Progenitor cell of endocrine pancreas (in vitro differentiated cells): ENCODE measurements at regions not wholly inside any gene's neighbourhood (a gene's known extent, or its start where the extent isn't known, plus 50 kb on each side); places are given as distances from the start of the nearest gene placed in this dataset.
A peak's percentile ranks its signal among the peaks of the same experiment; 100 is the strongest.

ENCODE experiments used
- DNase-seq: peaks from one replicate; pipeline ENCODE4 v3.0.0; 2021; ENCODE audit warnings: low spot score; ENCODE audit not compliant: unreplicated experiment
- H3K27ac Mint-ChIP-seq: 2 replicates; pipeline ENCODE4 v1.8.0; 2021; ENCODE audit warnings: mild to moderate bottlenecking, moderate library complexity, mixed read lengths
- H3K27me3 Mint-ChIP-seq: 2 replicates; pipeline ENCODE4 v1.8.0; 2021; ENCODE audit warnings: mixed read lengths
- H3K36me3 Mint-ChIP-seq: 2 replicates; pipeline ENCODE4 v1.8.0; 2022; ENCODE audit warnings: mixed read lengths; ENCODE audit not compliant: insufficient read depth
- H3K4me1 Mint-ChIP-seq: 2 replicates; pipeline ENCODE4 v1.8.0; 2021; ENCODE audit warnings: low read depth, mixed read lengths
- H3K4me3 Mint-ChIP-seq: 2 replicates; pipeline ENCODE4 v1.8.0; 2021; ENCODE audit warnings: low read depth, mild to moderate bottlenecking, moderate library complexity, mixed read lengths
- H3K9me3 Mint-ChIP-seq: 2 replicates; pipeline ENCODE4 v1.8.0; 2021; ENCODE audit warnings: low read depth, mixed read lengths
- CTCF ChIP-seq: fragments of 200-600 bp; sonication (generic); IDR thresholded peaks from one replicate; pipeline ENCODE4 v1.5.0; 2021; ENCODE audit warnings: antibody characterized with exemption, mild to moderate bottlenecking; ENCODE audit not compliant: unreplicated experiment

GRCh38 chr4:65018313-65018712 is 609.1 kb upstream of the TECRL start:
- no peak for TF ChIP-seq CTCF

GRCh38 chr4:65014078-65014477 is 604.8 kb upstream of the TECRL start:
- peaks cover 14% of the 10 kb centered on the region for H3K4me1 Mint-ChIP-seq
- H3K4me3 Mint-ChIP-seq, result no peak overlapping the region
- no peaks in the 10 kb centered on the region for H3K27me3 Mint-ChIP-seq
- no peak for DNase-seq
- H3K27ac Mint-ChIP-seq, result no peak overlapping the region
- no peak for TF ChIP-seq CTCF
- no peaks in the 10 kb centered on the region for H3K9me3 Mint-ChIP-seq
- H3K36me3 Mint-ChIP-seq, result no peaks in the 10 kb centered on the region

More at GRCh38 chr4:65018313-65018712, 609.1 kb upstream of the TECRL start:
- no peaks in the 10 kb centered on the region for H3K4me1 Mint-ChIP-seq
- no peaks in the 10 kb centered on the region for H3K27me3 Mint-ChIP-seq
- H3K9me3 Mint-ChIP-seq, result no peaks in the 10 kb centered on the region
- H3K4me3 Mint-ChIP-seq, result no peak overlapping the region
- no peak for DNase-seq
- H3K36me3 Mint-ChIP-seq, result no peaks in the 10 kb centered on the region
- no peak overlapping the region for H3K27ac Mint-ChIP-seq

- peak; percentile 22 for DNase-seq
- no peaks in the 10 kb centered on the region for H3K27me3 Mint-ChIP-seq
- H3K4me3 Mint-ChIP-seq, result no peak overlapping the region
- H3K4me1 Mint-ChIP-seq, result peaks cover 14% of the 10 kb centered on the region
- no peaks in the 10 kb centered on the region for H3K9me3 Mint-ChIP-seq
- TF ChIP-seq CTCF, result peak; percentile 85
- no peak overlapping the region for H3K27ac Mint-ChIP-seq
- no peaks in the 10 kb centered on the region for H3K36me3 Mint-ChIP-seq
These were observed 598.7 kb upstream of the TECRL start for GRCh38 chr4:65007841-65008439.

GRCh38 chr4:64975177-64975576 is 565.9 kb upstream of the TECRL start:
- DNase-seq, result no peak
- no peak for TF ChIP-seq CTCF
- H3K4me3 Mint-ChIP-seq, result no peak overlapping the region
- H3K27me3 Mint-ChIP-seq, result no peaks in the 10 kb centered on the region
- H3K36me3 Mint-ChIP-seq, result no peaks in the 10 kb centered on the region
- peaks cover 1% of the 10 kb centered on the region for H3K9me3 Mint-ChIP-seq
- H3K4me1 Mint-ChIP-seq, result no peaks in the 10 kb centered on the region
- no peak overlapping the region for H3K27ac Mint-ChIP-seq

- H3K36me3 Mint-ChIP-seq, result no peaks in the 10 kb centered on the region
- peaks cover 15% of the 10 kb centered on the region for H3K9me3 Mint-ChIP-seq
- no peak overlapping the region for H3K27ac Mint-ChIP-seq
- no peak overlapping the region for H3K4me3 Mint-ChIP-seq
- DNase-seq, result no peak
- TF ChIP-seq CTCF, result no peak
- H3K27me3 Mint-ChIP-seq, result no peaks in the 10 kb centered on the region
- no peaks in the 10 kb centered on the region for H3K4me1 Mint-ChIP-seq
These were observed 559.8 kb upstream of the TECRL start for GRCh38 chr4:64969081-64969480.
